ENCODE measurements at regions not wholly inside any gene's neighbourhood (a gene's known extent, or its start where the extent isn't known, plus 50 kb on each side); places are given as distances from the start of the nearest gene placed in this dataset.

- Histone ChIP-seq H3K4me3 (no peak overlapping the region), H3K27me3 (no peaks in the 10 kb centered on the region), H3K36me3 (no peaks in the 10 kb centered on the region), H3K4me1 (no peaks in the 10 kb centered on the region), H3K9me3 (peaks cover 0 to 8% (median 0%) of the 10 kb centered on the region in 4 donors), H3K27ac (replicated peaks in 1 of 4) (no peak overlapping the region)
- TF ChIP-seq POLR2AphosphoS5 (IDR thresholded peaks at IDR 0.05) (no peak), POLR2A (IDR thresholded peaks at IDR 0.05; ENCODE audit: low read depth) (no peak), EP300 (IDR thresholded peaks at IDR 0.05) (no peak)
- TF ChIP-seq, protein P1, sequence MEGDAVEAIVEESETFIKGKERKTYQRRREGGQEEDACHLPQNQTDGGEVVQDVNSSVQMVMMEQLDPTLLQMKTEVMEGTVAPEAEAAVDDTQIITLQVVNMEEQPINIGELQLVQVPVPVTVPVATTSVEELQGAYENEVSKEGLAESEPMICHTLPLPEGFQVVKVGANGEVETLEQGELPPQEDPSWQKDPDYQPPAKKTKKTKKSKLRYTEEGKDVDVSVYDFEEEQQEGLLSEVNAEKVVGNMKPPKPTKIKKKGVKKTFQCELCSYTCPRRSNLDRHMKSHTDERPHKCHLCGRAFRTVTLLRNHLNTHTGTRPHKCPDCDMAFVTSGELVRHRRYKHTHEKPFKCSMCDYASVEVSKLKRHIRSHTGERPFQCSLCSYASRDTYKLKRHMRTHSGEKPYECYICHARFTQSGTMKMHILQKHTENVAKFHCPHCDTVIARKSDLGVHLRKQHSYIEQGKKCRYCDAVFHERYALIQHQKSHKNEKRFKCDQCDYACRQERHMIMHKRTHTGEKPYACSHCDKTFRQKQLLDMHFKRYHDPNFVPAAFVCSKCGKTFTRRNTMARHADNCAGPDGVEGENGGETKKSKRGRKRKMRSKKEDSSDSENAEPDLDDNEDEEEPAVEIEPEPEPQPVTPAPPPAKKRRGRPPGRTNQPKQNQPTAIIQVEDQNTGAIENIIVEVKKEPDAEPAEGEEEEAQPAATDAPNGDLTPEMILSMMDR (IDR thresholded peaks at IDR 0.05): no peak
- intact Hi-C loops (cut with DNase I): no loop called here
- WGBS: 76% methylated on average over 5 of the region's 5 CpGs
- no peak for DNase-seq (ENCODE audit: extremely low spot score)
Measured at GRCh38 chr3:5445676-5446201, 258.2 kb downstream of the EDEM1 start.

GRCh38 chr3:5448246-5448645, 260.7 kb downstream of the EDEM1 start:
- WGBS: 82% methylated on average over 5 of the region's 5 CpGs
- no peak for DNase-seq (ENCODE audit: extremely low spot score)

DNA sequence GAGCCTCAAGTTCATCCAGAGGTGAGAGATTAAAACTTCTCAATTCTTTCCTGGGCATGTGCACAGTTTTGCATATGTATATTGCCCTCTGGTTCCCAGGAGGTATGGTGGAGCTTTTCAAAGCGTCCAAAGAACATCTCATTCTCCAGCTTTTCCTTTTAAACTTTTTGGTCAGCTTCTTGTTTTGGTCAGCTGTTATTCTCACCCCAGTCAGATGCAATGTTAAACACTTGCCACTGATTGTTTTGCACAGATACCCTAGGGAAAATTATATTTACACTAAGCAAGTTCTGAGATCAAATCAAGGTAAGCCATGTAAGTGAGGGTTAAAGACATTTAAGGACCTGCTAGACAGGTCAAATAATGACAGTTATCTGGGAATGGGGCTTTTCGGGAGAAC, 261.3 kb downstream of the EDEM1 start:
- no peaks in the 10 kb centered on the region for H3K36me3 ChIP-seq
- TF ChIP-seq POLR2AphosphoS5 (IDR thresholded peaks at IDR 0.05) (no peak), POLR2A (IDR thresholded peaks at IDR 0.05; ENCODE audit: low read depth) (no peak), EP300 (IDR thresholded peaks at IDR 0.05) (no peak)
- TF ChIP-seq, protein P1 (IDR thresholded peaks at IDR 0.05): no peak
- WGBS: 56% methylated on average over 2 of the region's 2 CpGs
- no peak overlapping the region for H3K27ac ChIP-seq (replicated peaks in 1 of 4)
- no peaks in the 10 kb centered on the region for H3K27me3 ChIP-seq
- no peak overlapping the region for H3K4me3 ChIP-seq
- intact Hi-C loops (cut with DNase I): no loop called here
- no peak for DNase-seq (ENCODE audit: extremely low spot score)
- no peaks in the 10 kb centered on the region for H3K4me1 ChIP-seq
- peaks cover 0 to 4% (median 0%) of the 10 kb centered on the region in 4 donors for H3K9me3 ChIP-seq

More at GRCh38 chr3:5448246-5448645, 260.7 kb downstream of the EDEM1 start:
- TF ChIP-seq, protein P1 (IDR thresholded peaks at IDR 0.05): no peak
- no peak for TF ChIP-seq POLR2A (IDR thresholded peaks at IDR 0.05; ENCODE audit: low read depth)
- no peaks in the 10 kb centered on the region for H3K27me3 ChIP-seq
- intact Hi-C loops (cut with DNase I): no loop called here
- H3K27ac ChIP-seq (replicated peaks in 1 of 4): no peak overlapping the region
- no peak overlapping the region for H3K4me3 ChIP-seq
- no peaks in the 10 kb centered on the region for H3K4me1 ChIP-seq
- no peaks in the 10 kb centered on the region for H3K36me3 ChIP-seq
- peaks cover 0 to 4% (median 0%) of the 10 kb centered on the region in 4 donors for H3K9me3 ChIP-seq

- no peaks in the 10 kb centered on the region for H3K4me1 ChIP-seq
- TF ChIP-seq, protein P1 (IDR thresholded peaks at IDR 0.05): no peak
- TF ChIP-seq EP300 (IDR thresholded peaks at IDR 0.05) (no peak), POLR2AphosphoS5 (IDR thresholded peaks at IDR 0.05) (no peak), POLR2A (IDR thresholded peaks at IDR 0.05; ENCODE audit: low read depth) (no peak)
- no peak overlapping the region for H3K4me3 ChIP-seq
- DNase-seq (ENCODE audit: extremely low spot score): no peak
- H3K9me3 ChIP-seq: no peaks in the 10 kb centered on the region
- no peaks in the 10 kb centered on the region for H3K27me3 ChIP-seq
- WGBS: 71% methylated on average over 1 of the region's 1 CpG
- H3K36me3 ChIP-seq: no peaks in the 10 kb centered on the region
- intact Hi-C loops (cut with DNase I): no loop called here
- no peak overlapping the region for H3K27ac ChIP-seq (replicated peaks in 1 of 4)
Measured at GRCh38 chr3:5456199-5456598, 268.7 kb downstream of the EDEM1 start.

GRCh38 chr3:5458526-5458925, 271.0 kb downstream of the EDEM1 start:
- Histone ChIP-seq H3K4me1 (no peaks in the 10 kb centered on the region), H3K9me3 (no peaks in the 10 kb centered on the region), H3K36me3 (no peaks in the 10 kb centered on the region), H3K27ac (replicated peaks in 1 of 4) (no peak overlapping the region), H3K27me3 (no peaks in the 10 kb centered on the region), H3K4me3 (no peak overlapping the region)
- intact Hi-C loops (cut with DNase I): no loop called here
- no peak for DNase-seq (ENCODE audit: extremely low spot score)
- TF ChIP-seq, protein P1 (IDR thresholded peaks at IDR 0.05): no peak
- TF ChIP-seq POLR2AphosphoS5 (IDR thresholded peaks at IDR 0.05) (no peak), POLR2A (IDR thresholded peaks at IDR 0.05; ENCODE audit: low read depth) (no peak), EP300 (IDR thresholded peaks at IDR 0.05) (no peak)
